HG02870 (cell line): ENCODE measurements at regions not wholly inside any gene's neighbourhood (a gene's known extent, or its start where the extent isn't known, plus 50 kb on each side); places are given as distances from the start of the nearest gene placed in this dataset.
A peak's percentile ranks its signal among the peaks of the same experiment; 100 is the strongest.
"Not testable (repeated sequence)": the region's sequence is repeated elsewhere in the genome, so short reads cannot be mapped to it uniquely, and the experiment has no call there.

ENCODE experiments used
- ATAC-seq: cut with Tn5 transposase; IDR thresholded peaks from one replicate; pipeline ENCODE4 v1.9.1; 2021; ENCODE audit warnings: mild to moderate bottlenecking, moderate library complexity; ENCODE audit not compliant: unreplicated experiment

DNA sequence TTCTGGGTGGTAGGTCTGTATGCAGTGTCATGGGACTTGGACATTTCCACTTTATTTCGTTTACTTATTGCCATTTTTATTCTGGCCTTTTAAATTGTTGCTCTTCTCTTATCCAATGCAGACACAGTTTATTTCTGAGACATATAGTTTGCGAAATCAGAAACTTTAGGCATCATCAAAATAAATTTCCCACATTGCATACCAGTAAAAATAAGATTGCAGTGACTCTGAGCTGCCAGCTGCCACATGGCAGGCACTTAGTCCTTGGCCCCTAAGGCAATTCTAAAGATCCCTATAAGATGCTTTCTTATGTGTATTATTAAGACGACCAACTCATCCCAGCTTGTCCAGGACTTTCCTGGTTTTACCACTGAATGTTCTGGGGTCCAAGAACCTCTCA lies 81.8 kb upstream of the ANKRD1 start:
- ATAC-seq: no peak

DNA sequence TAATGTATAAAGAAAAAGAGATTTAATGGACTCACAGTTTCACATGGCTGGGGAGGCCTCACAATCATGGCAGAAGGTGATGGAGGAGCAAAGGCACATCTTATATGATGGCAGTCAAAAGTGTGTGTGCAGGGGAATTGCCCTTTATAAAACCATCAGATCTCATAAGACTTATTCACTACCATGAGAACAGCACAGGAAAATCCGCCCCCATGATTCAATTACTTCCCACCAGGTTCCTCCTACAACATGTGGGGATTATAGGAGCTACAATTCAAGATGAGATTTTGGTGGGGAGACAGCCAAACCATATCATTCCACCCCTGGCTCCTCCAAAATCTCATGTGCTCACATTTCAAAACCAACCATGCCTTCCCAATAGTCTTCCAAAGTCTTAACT lies 82.5 kb upstream of the ANKRD1 start:
- not testable (repeated sequence) for ATAC-seq

DNA sequence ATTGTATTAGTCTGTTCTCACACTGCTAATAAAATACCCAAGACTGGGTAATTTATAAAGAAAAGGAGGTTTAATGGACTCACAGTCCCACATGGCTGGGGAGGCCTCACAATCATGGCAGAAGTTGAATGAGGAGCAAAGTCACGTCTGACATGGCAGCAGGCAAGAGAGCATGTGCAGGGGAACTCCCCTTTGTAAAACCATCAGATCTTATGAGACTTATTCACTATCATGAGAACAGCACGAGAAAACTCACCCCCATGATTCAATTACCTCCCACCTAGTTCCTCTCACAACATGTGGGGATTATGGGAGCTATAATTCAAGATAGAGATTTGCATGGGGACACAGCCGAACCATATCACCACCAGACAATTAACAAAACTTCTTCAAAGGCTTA lies 84.4 kb upstream of the ANKRD1 start:
- ATAC-seq: not testable (repeated sequence)

DNA sequence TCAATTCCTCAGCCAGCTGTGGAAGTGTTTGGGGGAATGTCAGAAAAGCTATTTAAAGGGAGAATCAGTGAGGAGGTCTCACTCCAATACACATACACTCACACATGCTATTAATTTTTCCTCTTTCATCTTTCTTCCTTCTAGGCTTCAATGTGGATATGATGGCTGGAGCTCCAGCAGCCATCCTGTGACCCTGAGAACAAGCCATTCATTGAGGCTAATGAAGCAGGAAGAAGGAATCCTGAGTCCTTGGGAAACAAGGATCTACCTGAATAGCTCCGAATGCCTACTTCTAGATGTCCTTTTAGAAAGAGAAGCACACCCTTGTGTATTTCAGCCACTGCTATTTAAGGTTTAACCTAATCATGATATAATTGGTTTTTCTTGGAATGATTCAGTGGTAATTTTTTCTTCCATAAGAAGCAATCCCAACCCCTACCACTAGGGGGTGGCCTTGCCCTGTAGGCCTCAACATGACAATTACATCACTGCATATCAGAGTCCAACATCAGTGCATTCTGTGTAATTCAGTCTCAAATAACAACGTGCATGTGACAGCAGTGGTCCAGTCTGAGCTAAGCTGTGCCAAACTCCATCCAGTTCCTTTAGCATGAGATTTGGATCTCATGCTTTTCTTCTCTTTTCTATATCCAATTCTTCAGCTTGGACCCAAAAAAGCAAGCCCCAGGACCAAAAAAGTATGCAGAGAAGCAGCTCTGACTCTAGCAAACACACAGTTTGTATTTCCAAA lies 85.3 kb upstream of the ANKRD1 start:
- peak; percentile 31 for ATAC-seq

DNA sequence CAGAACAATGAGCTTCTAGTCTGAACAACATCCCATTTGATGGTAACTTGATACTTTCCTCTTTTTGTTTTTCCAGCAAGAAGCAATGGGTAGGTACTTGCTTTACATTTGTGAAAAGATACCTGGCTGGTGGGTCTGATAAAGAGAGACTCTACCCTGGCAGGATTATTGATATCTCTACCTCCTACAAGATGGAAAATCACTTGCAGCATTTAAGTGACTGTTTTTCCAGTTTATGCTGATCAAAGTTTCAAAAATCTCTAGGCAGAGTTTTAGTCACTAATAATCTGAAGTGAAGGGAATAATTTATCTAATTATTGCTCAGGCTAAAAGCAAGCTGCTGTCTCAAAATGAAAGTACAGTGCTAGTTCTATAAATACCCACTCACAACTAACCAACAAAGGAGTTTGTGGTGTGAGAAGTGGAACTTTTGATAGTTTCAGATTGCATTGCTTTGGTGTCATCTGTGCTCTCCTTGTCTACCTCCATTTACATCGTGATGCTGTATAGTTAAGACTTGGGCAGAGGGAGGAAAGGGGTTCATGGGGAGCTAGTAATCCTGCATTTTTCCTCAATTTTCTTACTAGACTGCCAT lies 86.0 kb upstream of the ANKRD1 start:
- ATAC-seq: peak; percentile 88

DNA sequence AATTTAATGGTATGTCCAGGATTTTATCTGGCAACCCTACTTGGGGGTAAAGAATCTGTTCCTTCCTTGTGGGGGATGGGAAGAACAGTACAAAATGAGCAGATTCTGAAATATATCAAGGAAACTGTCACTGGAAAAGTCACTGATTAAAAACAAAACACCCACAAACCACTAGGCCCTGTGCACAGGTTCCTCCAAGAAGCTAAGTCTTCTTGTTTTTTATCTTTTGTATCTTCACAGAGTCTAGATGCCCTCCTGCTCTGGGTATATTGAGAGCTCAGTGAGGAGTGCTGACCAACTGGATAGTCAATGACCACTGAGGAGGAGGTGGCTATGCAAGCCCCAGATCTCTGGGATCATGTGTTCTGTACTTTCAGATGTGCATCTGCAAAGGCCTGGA lies 86.8 kb upstream of the ANKRD1 start:
- no peak for ATAC-seq

DNA sequence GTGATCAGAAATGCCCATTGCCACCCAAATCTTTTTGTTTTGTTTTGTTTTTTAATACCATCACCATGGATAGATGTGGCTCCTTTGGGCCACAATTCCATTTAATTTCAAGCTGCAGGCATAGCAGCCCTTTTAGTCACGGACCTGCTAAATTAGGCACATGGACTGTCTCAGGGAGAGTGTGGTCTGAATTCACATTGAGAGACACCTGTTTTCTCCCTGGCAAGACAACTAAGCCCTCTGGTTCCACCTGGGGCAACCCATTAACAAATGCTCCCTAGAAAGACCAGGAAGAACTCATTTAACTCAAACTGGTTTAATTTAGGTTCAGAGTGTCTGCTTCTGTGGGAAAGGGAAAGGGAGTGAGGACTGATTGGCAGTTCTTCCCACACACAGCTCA lies 88.2 kb upstream of the ANKRD1 start:
- ATAC-seq: no peak

DNA sequence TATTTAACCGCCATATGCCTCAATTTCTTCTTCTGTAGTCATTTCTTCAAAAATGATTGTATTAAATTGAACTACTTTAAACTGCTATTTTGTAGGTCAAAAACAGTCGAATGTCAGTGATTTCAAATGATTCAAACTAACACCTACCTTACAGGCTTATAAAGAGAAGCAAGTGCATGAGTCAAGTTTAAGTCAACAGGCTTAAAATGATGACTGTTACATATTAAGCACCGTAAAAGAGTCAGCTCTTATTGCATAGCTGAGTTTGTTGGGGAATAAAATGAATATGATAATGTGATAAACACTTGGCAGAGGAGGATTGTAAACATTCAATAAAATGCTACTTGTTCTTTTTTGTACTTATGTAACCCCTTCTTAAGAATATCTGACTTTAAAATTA lies 90.1 kb upstream of the ANKRD1 start:
- ATAC-seq: no peak

DNA sequence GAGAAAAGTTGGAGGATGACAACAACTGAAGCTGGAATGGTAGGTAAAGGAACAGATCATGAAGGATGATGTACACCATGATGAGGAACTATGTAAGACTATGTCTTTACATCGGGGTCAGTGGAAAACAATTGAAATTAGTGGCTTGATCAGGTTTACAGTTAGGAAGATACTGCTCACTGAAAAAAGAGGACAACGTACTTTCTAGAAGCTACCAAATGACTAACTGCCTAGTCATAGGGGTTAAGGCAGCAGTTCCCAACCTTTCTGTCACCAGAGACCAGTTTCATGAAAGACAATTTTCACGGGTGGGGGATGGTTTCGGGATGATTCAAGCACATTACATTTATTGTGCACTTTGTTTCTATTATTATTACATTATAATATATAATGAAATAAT lies 91.6 kb upstream of the ANKRD1 start:
- ATAC-seq: no peak

DNA sequence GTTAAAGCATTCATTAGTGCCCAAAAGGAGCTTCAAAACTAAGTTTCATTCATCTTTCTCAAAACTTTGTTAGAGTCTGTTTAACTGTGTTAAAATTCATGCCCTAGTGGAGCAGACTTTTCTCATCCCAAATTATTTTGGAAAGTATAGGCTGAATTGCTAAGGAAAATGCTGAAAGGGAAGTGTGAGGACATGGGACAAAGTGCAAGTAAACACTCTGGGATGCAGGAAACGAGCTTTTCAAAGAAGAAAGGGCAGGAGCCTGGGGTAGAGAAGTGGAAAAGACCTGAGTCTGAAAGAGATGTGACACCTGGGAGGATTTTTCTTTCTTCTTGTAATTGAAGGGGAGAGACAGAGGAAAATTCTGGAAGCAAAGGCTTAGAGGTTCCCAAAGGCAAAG lies 93.1 kb upstream of the ANKRD1 start:
- ATAC-seq: no peak

DNA sequence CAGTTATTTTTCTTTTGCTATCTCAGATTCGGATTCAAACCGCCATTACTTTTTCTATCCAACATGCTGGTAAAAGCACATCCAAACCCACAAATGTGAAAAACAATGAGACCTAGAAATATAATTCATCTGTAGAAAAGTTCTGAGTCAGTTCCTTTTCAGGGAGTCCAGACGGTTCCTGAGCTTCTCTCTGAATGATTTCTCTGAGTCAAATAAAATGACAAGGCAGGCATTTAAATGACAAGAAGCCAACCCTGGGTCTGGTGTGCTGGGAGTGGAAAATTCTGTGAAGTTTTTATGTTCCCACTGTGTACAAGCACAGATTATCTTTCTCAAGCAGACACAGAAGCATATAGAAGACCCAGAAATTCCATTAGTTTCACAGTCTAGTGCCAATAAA lies 96.3 kb upstream of the ANKRD1 start:
- no peak for ATAC-seq

DNA sequence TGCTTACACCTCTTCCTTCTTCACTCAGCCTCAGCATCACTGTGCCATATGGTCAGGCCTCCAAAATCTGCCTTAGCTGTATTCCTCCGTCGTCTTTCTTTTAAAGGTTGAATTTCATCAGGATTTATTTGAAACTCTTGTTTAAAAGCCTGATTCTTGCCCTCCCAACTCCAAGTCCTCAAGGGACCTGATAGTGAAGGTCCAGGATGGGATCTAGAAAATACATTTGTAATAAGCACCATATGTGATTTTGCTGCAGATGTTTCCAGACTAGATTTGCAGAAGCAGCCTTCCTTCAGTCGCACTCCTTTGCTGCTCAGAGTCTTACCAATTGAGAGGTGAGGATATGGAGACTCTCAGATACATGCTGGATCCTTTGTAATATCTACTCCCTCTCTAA lies 101.0 kb upstream of the ANKRD1 start:
- ATAC-seq: no peak

DNA sequence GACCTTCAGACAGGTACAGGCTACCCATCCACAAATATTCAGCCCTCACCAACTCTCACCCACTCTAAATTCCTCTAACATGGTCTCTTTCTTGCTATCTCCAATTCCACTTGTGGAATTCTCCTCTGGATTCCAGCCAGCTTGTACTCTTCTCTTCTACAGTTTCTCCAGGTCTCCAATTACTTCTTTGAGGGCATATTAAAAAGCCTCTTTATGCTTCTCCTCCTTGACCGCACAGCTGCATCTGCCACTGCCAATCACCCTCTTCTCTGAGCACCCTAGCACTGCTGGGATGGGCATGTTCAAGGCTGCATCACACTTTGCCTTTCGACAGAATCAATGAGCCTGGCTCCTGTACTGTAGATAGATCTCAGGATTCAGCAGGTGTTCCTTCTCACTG lies 101.5 kb upstream of the ANKRD1 start:
- no peak for ATAC-seq

DNA sequence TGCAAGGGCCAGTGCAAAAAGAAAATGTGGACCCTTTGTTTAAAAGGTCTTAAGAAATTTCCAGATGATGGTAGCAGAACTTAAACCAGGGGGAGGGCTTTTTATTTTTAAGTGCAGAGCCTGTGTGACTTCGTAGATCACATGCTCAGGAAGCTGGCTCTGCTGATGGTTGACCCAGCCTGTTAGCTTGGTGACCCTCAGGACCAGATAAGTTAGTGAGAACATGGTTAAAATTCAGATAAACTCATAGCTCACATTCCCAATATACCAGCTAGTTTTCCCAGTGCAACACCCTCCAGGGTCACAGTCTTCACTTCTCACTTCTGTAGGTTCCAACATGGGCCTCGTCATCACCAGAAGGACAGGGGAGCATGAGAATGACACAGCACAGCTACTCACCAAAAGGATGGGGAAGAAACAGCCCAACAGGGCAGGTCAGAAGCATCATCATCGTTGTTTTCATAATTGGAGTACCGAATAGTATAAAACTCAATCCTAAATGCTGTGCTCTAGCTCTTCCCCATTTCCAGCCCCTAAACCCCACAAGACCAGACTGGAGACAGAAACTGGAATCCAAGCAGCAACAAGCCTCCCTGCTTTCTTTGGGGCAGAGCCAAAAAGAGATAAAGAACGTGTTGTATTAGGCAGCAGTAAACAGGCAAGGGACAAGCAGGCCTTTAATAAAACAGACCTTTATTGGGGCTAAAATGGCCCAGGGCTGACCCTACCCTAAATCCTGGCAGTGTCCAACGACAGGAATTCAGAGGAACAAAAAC lies 102.2 kb upstream of the ANKRD1 start:
- no peak for ATAC-seq

DNA sequence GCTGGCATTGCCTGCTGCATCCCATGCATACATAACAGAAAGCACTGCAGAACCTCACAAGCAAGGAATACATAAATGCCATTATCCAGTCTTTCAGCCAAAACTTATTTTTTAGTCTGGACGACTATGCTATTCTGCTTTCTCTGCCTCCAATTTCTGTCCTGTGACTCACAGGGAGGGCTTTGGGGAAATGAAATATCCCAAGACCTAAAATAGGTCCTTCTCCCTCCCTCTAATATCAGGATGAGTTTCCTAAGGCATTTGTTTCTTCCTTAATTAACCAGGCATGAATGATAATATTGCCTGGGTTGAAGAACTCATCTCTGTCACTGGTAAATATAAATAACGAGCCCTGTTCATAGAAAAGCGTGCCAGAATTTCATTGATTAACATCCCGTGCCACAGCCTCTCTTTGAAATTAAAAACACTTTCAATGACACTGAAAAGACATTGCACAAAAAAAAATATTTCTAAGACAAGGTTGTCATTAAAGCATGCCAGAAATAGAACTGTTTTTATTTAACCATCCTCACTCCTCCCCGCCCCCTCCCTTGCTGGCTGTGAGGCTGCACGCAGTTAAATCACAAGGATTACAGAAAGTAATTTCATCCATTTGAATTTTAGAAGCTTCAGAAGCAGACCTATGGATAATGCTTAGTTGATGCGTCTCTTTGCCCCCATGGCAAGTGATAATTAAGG lies 103.0 kb upstream of the ANKRD1 start:
- ATAC-seq: no peak

DNA sequence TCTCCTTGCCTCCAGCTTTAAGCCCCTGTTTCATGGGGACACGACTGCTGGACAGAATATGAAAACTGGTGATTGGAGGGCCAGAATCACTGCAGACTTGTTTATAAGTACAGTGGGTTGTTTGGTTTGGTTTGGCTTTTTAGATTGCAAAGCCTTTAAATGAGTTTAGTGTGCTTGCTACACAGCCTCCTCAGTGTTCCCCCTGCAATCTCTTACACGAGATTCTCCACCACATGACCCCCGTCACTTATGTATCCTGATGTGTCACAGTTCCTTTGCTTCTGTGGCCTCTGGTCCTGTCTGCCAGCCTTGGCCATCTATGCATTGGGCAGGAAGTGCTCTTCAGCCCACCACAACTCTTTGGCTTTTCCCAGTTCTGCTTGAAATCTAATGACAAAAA lies 103.7 kb upstream of the ANKRD1 start:
- ATAC-seq: no peak

DNA sequence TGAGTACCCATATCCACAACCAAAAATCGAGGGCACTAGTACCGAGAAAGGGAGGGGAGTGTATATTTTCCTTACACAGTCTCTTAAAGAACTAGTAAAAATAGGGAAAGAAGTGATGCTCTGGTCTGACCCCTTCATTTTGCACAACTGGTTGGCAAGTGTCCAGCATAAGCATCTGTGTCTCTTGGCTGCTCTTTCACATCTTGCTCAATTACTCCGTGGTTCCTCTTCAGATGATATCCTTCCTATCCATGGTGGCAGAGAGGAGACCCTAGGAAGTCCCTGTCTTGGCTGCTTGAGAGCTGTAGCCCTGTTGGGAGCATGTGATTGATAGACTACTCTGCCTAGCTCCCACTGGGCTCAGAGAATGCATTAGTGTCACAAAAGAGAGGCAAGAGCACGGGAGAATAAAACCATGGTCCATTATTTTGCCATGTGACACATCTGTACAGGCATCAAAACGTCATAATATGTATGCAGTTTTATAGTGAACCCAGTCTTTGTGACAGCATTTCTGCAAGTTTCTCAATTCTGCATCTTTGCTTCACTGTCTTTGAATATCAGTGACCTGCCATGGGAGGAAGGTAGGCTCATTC lies 111.8 kb upstream of the ANKRD1 start:
- ATAC-seq: no peak

DNA sequence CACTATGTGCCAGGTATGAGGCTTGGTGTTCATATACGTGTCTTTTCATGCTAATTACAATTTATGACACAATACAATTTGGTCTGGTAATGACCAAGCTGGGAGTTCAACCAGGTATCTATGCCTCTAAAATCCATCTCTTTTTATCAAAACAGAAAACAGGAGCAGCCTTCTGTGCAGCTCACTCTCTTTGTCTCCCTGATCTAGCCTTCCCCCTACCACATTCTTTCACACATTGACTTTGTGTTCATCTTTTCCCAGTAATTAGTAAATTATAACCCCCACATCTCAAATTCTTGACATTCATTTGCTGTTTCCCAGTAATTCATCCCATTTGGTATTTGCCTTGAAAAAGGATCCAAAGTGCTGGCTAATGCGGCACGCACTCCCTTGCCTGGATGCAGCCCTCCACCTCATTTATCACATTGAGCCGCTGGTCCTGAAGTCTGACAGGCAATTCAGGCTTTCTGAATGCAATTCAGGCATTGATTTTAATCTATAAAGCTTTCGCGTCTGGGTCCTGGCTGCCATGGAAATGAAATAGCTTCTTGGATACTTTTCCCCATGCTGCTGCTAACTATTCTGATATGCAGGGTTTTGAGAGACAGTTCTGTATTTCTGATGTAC lies 112.5 kb upstream of the ANKRD1 start:
- ATAC-seq: no peak

DNA sequence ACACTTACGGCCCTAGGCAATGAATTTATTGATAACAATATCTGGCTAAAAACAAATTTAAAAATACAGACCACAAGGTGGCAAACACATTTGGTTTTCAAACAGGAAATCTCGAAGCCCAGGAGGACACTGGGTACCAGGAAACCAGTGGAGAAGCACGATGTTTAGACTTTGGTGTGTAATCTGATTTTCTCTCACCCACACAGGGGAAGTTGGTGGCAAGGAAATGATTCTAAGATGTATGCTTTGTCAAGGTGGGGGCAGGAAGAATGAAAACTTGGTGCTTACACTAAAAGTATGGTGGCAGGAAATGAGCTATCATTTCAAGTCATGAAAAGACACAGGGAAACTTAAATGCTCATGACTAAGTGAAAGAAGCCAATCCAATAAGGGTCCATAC lies 113.2 kb upstream of the ANKRD1 start:
- ATAC-seq: no peak

DNA sequence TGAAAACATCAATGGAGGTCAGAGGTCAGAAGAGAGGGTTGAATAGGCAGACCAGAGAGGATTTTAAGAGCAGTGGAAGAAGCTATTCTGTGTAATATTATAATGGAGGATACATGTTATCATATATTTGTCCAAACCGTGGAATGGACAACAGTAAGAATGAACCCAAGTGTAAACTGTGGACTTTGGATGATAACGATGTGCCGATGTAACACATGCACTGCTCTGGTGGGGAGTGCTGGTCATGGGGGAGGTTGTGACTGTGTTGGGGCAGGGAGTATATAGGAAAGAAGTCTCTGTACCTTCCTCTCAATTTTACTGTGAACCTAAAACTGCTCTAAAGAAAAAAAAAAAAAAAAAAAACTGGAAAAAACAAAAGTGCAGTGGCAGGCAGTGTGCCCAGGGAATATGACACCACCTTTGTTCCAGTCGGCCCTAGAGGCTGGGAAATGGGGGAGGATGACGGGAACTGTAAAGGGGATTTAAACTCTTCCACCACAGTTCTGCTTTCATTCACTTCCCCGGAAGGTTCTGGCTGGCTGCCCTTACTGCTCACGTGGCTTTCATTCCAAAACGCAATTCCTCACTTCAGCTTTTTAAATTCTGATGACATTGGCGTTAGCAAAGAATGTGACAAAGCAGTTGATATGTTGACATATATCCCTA lies 113.7 kb upstream of the ANKRD1 start:
- no peak for ATAC-seq
